LNCaP clone FGC (cell line): ENCODE measurements at regions not wholly inside any gene's neighbourhood (a gene's known extent, or its start where the extent isn't known, plus 50 kb on each side); places are given as distances from the start of the nearest gene placed in this dataset.

Source experiments
- DNase-seq: peaks from one replicate; pipeline ENCODE4 v3.0.0-alpha.2; 2011; ENCODE audit warnings: low read depth
- H3K4me3 ChIP-seq: 2 replicates; pipeline ENCODE4 v1.5.1; 2011; ENCODE audit warnings: mild to moderate bottlenecking, low read depth, low read length, control low read depth
- CTCF ChIP-seq: IDR thresholded peaks from 2 replicates; pipeline ENCODE4 v1.5.1; 2012; ENCODE audit warnings: mild to moderate bottlenecking; ENCODE audit not compliant: control insufficient read depth, insufficient read depth; ENCODE audit errors: extremely low read depth

GRCh38 chr1:4598561-4598960 is 55.8 kb upstream of the AJAP1 start:
- TF ChIP-seq CTCF: no peak
- H3K4me3 ChIP-seq: no peak overlapping the region
- no peak for DNase-seq

GRCh38 chr1:4599521-4599920 is 54.9 kb upstream of the AJAP1 start:
- DNase-seq: no peak
- no peak overlapping the region for H3K4me3 ChIP-seq
- TF ChIP-seq CTCF: no peak

- DNase-seq: no peak
- no peak for TF ChIP-seq CTCF
- no peak overlapping the region for H3K4me3 ChIP-seq
Measured at GRCh38 chr1:4599951-4600481, 54.4 kb upstream of the AJAP1 start.

GRCh38 chr1:4600615-4601460 is 53.6 kb upstream of the AJAP1 start:
- H3K4me3 ChIP-seq: no peak overlapping the region
- DNase-seq: no peak
- no peak for TF ChIP-seq CTCF

GRCh38 chr1:4601941-4602340 is 52.5 kb upstream of the AJAP1 start:
- no peak for DNase-seq
- TF ChIP-seq CTCF: no peak
- no peak overlapping the region for H3K4me3 ChIP-seq

- H3K4me3 ChIP-seq: no peak overlapping the region
- no peak for DNase-seq
- TF ChIP-seq CTCF: no peak
Measured at GRCh38 chr1:4602462-4603294, 51.7 kb upstream of the AJAP1 start.
